Right ventricle myocardium inferior (tissue), 1 donor: ENCODE measurements at regions not wholly inside any gene's neighbourhood (a gene's known extent, or its start where the extent isn't known, plus 50 kb on each side); places are given as distances from the start of the nearest gene placed in this dataset.

ENCODE experiments used
- ATAC-seq: fragments of 200-7000 bp; cut with Tn5 transposase; one replicate; pipeline ENCODE4 v1.9.1; 2020; ENCODE audit warnings: mild to moderate bottlenecking, moderate library complexity
- DNase-seq: peaks from one replicate; pipeline ENCODE4 v3.0.0; 2021; ENCODE audit errors: missing footprints
- intact Hi-C: fragments of 100-400 bp; cut with DNase I; formaldehyde crosslinking; loops from one replicate; pipeline ENCODE4 v1.11.0; 2022
- donor health status: DM: no; HTN: yes; CAD: no; lungs with severe emphysema.

DNA sequence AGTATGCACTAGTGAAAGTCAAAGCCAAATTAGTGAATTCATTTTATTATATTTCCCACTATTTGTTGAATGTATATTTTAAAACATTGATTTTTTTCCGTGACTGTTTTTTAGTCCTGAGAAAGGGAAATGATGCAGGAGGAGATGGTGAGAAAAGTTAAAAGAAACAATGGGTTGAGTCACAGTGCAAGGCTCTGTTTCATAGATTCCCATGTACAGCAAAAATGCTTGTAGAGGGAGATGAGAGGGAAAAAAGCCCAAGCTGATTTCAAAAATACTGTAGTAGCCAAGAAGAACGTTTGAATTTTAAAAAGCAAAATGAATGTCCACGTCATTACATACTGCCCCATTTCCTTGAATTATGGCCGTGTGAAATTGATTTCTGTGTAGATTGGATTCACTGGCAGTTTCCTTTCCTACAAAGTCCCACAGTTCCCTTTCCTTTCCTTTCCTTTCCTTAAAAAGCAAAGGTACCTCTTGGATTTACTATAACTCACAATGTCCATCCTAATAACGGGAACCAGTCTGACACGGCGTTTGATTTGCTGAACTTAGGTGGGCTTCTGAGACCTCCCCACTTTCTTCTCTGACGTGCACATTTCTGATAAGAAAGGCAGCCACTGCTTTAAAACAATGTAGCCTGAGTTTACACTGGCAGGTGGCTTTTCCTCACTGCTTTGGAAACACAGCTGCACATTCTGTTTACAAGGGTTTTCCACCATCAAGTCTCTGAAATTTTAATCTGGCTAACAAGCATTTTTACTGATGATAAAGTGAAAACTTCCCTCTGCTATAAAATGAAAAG is 63.7 kb downstream of the SPCS3 start:
- DNase-seq, result no peak
- ATAC-seq, result no peak
- intact Hi-C loops, result loop anchor here (10.0 kb wide), 2 partner anchors 111 to 251 kb away; no protein-coding TSS in a partner anchor

DNA sequence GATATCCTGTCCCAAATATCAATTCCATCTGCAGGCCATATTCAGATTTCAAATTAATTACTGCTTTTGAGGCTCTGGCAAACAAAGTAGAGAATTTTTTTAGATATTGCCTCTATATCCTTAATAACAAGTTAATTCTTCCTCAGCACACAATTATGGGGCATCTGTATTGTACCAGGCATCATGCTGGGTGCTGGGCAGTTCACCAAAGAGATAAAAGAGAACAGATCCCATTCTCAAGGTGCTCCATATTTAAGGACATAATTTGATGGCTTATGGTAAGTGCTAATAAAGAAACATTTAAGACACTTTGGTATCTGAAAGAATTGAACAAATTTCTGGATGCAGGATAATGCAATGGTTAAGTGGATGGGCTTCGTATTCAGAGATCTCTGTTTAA is 65.8 kb downstream of the SPCS3 start:
- DNase-seq, result no peak
- ATAC-seq, result no peak
- intact Hi-C loops, result loop anchor here (10.0 kb wide), 2 partner anchors 109 to 249 kb away; no protein-coding TSS in a partner anchor

DNA sequence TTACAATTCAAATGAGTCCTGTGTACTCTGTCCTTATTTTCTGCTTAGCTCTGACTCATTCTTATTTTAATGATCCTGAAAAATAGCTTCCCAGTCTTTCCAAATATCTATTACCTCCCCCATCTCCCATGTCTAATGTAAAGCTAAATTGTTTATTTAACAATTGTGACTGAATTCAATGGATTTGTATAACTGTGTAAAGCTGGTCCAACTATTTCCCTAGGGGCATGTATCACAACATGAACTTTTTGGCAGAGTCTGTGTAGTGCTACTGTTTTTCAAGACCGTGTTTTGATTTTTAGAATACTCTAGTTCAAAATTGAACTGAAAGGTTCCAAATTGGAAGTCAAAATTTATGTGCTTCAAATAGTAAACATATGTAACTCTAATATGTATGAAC is 67.8 kb downstream of the SPCS3 start:
- no peak for ATAC-seq
- intact Hi-C loops, result loop anchor here (10.0 kb wide), 2 partner anchors 107 to 247 kb away; no protein-coding TSS in a partner anchor

DNA sequence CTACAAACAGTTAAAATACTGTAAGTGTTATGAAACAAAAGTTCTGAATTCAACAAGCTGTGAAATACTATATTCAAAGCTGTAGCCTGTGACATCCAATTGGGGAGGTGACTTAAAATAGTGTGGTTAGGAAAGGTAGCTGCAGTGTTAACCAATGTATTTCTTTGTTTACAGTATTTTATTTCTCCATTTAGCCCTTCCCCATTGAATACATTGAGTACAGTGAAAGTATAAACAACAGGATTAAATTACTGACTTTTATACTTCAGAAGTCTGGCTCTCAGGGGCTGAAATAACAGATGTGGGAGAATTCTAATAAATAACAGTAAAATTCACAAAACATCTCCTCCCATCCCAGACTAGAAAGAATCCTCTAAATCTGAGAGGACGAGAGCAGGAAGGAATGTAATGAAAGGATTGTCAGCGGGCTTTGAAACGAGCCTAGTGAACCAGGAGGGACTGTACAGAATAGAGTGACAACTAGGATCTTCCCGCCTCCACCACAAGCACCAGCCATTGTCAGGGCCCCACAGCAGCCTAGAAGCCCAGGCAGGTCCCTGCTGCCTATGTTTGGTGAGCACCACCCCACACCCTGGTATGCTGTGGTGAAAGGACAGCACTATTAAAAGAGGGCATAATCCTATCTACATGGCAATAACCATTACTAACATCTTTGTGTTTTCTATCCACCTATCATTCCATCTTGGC is 73.7 kb downstream of the SPCS3 start:
- no peak for ATAC-seq
- DNase-seq, result no peak
- intact Hi-C loops, result no loop called here

More for the DNA sequence above, 67.8 kb downstream of the SPCS3 start:
- no peak for DNase-seq

DNA sequence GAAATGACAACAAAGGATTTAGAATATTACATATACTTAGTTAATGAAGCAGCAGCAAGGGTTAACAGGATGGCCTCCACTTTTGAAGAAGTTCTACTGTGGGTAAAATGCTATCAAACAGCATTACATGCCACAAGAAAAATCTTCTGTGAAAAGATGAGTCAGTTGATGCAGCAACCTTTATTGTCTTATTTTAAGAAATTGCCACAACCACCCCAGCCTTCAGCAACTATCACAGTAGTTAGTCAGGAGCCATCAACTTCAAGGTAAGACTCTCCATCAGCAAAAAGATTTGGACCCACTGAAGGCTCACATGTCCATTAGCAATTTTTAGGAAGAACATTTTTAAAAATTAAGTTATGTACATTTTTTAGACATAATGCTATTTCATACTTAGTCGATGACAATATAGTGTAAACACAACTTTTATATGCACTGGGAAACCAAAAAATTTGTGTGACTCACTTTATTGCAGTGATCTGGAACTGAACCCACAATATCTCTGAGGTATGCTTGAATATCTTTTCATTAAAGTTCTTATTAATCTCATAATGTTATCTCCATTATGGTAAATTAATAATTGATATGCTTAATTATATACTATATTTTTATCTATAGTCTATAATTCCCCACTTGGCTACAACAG is 81.2 kb downstream of the SPCS3 start:
- ATAC-seq (no peak), DNase-seq (no peak)
- intact Hi-C loops, result no loop called here

DNA sequence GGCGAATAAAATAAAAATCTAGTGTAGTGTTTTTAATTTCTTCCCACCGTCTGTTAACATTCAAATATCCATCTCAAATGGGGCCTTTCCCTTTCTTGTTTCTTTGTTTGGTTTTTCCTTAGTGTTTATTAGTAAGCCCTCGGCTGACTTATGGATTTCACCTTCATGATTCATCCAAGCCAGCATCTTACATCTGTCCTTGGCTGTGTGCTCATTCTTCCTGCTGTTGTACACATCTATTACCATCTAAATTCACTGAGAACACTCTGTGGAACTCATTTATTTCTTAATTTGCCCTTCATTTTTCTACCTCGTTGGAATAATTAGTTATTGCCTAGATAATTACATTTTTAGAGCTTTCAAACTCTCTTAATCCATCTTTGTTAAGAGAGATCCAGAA is 84.9 kb downstream of the SPCS3 start:
- intact Hi-C loops, result no loop called here
- ATAC-seq, result no peak
- DNase-seq, result no peak

- intact Hi-C loops, result no loop called here
- DNase-seq, result no peak
- ATAC-seq, result no peak
Observed at GRCh38 chr4:176406297-176406696, 86.5 kb downstream of the SPCS3 start.

DNA sequence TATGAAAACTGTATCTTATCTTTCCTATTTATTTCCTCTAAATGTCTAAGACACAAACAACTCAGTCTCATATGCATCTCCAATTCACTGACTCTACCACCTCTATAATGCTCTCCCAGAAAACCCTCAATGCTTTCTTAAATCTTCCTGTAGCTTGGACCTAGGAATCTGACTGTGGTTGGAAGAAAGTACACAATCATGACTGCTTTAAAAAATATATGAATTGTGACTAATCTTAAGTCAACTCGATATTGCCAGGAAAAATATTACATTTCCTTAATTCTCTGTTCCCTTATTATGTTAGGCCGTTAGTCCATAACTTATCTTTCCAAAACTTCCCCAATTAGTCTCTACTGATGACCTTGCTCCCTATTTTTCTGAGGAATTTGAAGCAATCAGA is 87.0 kb downstream of the SPCS3 start:
- DNase-seq (no peak), ATAC-seq (no peak)
- intact Hi-C loops, result no loop called here

- ATAC-seq (no peak), DNase-seq (no peak)
- intact Hi-C loops, result no loop called here
Observed at GRCh38 chr4:176409627-176410026, 89.9 kb downstream of the SPCS3 start.

- DNase-seq, result no peak
- intact Hi-C loops, result no loop called here
Observed at GRCh38 chr4:176413171-176413570, 93.4 kb downstream of the SPCS3 start.

GRCh38 chr4:176422001-176422400 is 102.2 kb downstream of the SPCS3 start:
- ATAC-seq, result no peak
- intact Hi-C loops, result no loop called here
- no peak for DNase-seq

More at GRCh38 chr4:176413171-176413570, 93.4 kb downstream of the SPCS3 start:
- ATAC-seq, result no peak

- ATAC-seq, result no peak
- intact Hi-C loops, result no loop called here
- no peak for DNase-seq
Observed at GRCh38 chr4:176422511-176422910, 102.7 kb downstream of the SPCS3 start.

GRCh38 chr4:176425035-176425434 is 105.3 kb downstream of the SPCS3 start:
- no peak for DNase-seq
- intact Hi-C loops, result no loop called here
- ATAC-seq, result no peak

- intact Hi-C loops, result no loop called here
- ATAC-seq, result no peak
- DNase-seq, result no peak
Observed at GRCh38 chr4:176432811-176433540, 113.2 kb downstream of the SPCS3 start.

GRCh38 chr4:176433983-176434382 is 114.2 kb downstream of the SPCS3 start:
- ATAC-seq (no peak), DNase-seq (no peak)
- intact Hi-C loops, result no loop called here

GRCh38 chr4:176435901-176436292 is 116.1 kb downstream of the SPCS3 start:
- intact Hi-C loops, result no loop called here
- DNase-seq (no peak), ATAC-seq (no peak)

- intact Hi-C loops, result no loop called here
- DNase-seq, result no peak
- ATAC-seq, result no peak
Observed at GRCh38 chr4:176436293-176436973, 116.7 kb downstream of the SPCS3 start.

GRCh38 chr4:176437756-176438155 is 118.0 kb downstream of the SPCS3 start:
- ATAC-seq (no peak), DNase-seq (no peak)
- intact Hi-C loops, result no loop called here

GRCh38 chr4:176438401-176438800 is 118.6 kb downstream of the SPCS3 start:
- ATAC-seq, result no peak
- intact Hi-C loops, result no loop called here
- no peak for DNase-seq
